Mammary epithelial cell (primary cell): ENCODE measurements at regions not wholly inside any gene's neighbourhood (a gene's known extent, or its start where the extent isn't known, plus 50 kb on each side); places are given as distances from the start of the nearest gene placed in this dataset.

Experiments
- EZH2 ChIP-seq: IDR thresholded peaks from 2 replicates; pipeline ENCODE4 v1.6.1; 2012; ENCODE audit warnings: low read length, inconsistent platforms, borderline replicate concordance
- TF ChIP-seq, protein P1 (sequence below), 2 donors: IDR thresholded peaks in 1 of 2; conservative IDR thresholded peaks in 1 of 2; 2 replicates each; pipeline ENCODE4 v1.5.1; 2011 to 2012; ENCODE audit warnings: inconsistent platforms in 2 of 2, low read length in 2 of 2, mild to moderate bottlenecking in 2 of 2, control low read depth in 1 of 2, low read depth in 1 of 2; ENCODE audit not compliant: insufficient read depth in 1 of 2; ENCODE audit errors: extremely low read depth in 1 of 2

DNA sequence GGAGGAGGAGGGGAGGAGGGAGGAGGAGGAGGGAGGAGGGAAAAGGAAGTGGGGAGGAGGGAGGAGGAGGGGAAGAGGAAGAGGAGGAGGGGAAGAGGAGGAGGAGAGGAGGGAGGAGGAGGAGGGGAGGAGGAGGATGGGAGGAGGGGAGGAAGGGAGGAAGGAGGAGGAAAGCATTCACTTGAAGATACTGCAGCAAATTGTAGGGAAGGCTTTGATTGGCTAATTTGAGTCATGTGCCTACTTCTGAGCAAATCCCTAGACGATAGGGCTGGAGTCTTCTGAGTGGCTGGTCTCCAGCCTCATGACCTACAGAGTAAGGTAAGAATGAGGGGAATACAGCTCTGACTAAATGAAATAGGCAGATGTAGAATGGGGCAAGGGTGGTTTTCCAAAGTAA, 783.2 kb upstream of the RBFOX1 start:
- TF ChIP-seq, protein P1, sequence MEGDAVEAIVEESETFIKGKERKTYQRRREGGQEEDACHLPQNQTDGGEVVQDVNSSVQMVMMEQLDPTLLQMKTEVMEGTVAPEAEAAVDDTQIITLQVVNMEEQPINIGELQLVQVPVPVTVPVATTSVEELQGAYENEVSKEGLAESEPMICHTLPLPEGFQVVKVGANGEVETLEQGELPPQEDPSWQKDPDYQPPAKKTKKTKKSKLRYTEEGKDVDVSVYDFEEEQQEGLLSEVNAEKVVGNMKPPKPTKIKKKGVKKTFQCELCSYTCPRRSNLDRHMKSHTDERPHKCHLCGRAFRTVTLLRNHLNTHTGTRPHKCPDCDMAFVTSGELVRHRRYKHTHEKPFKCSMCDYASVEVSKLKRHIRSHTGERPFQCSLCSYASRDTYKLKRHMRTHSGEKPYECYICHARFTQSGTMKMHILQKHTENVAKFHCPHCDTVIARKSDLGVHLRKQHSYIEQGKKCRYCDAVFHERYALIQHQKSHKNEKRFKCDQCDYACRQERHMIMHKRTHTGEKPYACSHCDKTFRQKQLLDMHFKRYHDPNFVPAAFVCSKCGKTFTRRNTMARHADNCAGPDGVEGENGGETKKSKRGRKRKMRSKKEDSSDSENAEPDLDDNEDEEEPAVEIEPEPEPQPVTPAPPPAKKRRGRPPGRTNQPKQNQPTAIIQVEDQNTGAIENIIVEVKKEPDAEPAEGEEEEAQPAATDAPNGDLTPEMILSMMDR (conservative IDR thresholded peaks at IDR 0.05 in 1 of 2, IDR thresholded peaks at IDR 0.05 in 1 of 2; ENCODE audit: extremely low read depth in 1 of 2, insufficient read depth in 1 of 2, low read depth in 1 of 2, low read length in 2 of 2), result no peak
- no peak for TF ChIP-seq EZH2
